ENCODE measurements at regions not wholly inside any gene's neighbourhood (a gene's known extent, or its start where the extent isn't known, plus 50 kb on each side); places are given as distances from the start of the nearest gene placed in this dataset.
A peak's percentile ranks its signal among the peaks of the same experiment; 100 is the strongest.

DNA sequence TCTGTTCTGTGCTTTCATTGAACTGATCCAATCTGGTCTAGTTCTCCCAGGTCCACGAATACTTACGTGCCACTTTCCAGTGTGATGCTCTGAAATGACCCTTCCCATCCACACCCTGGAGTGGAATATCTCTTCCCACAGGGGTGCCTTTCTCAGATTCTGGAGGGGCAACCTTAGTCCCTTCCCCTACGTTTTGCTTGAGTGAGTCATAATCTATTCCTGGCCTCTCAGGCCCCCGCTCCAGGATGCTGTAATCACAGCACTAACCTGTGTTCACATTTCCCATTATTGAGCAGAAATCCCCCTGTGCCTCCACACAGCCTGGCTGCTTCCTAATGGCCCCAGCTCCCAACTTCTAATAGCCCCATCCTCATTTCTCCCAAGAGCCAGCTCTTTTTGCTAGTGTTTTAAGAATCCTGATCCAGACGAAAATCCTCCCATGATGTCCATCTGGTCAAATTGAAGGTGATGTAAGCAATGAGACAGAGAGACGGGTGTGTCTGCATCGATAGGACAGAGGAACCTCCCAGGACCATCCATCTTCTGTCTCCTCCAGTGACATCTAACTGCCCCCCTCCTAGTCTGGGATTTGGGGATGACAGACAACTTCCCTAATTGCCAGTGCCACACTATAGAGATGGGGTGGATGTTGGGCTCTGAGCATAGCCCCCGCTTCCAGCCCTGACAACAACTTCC lies 164.0 kb upstream of the MAF start:
- no peaks in the 10 kb centered on the region for H3K27me3 ChIP-seq (ENCODE audit: control insufficient read depth in 3 of 3, insufficient read depth in 3 of 3, low read length in 3 of 3)
- peaks cover under 1 to 48% (median 8%) of the 10 kb centered on the region in 3 donors for H3K4me1 ChIP-seq (ENCODE audit: control insufficient read depth in 3 of 3, insufficient read depth in 2 of 3, low read depth in 1 of 3, low read length in 2 of 3)

DNA sequence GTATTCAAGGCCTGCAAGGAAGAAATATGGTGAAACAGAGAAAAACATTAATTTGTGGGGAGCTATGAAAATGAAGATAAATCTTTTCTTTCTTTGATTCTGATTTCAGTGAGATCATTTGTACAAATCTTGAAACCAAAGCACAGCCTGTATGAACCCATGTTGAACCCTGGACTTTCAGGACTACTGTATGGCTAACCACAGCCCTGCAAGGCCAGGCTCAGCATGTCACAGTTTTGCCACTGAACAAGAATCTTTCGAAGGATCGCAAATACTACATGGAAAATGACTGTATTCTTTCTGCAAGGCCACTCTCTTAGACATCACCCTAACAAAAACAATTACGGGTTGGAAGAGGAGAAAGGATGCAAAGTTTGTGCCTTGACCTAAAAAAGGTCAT lies 161.7 kb upstream of the MAF start:
- H3K36me3 ChIP-seq (ENCODE audit: control insufficient read depth in 3 of 3, insufficient read depth in 2 of 3, low read depth in 1 of 3, low read length in 3 of 3): no peaks in the 10 kb centered on the region
- H3K4me1 ChIP-seq (ENCODE audit: control insufficient read depth in 3 of 3, insufficient read depth in 2 of 3, low read depth in 1 of 3, low read length in 2 of 3): peaks cover 0 to 33% (median 2%) of the 10 kb centered on the region in 3 donors
- DNase-seq (peak in 1 of 2 donors; percentile 24), FAIRE-seq (no peak)
- WGBS, 3 donors: 88 to 97% (median 93%) methylated on average over 3 of the region's 3 CpGs
- no peaks in the 10 kb centered on the region for H3K9me3 ChIP-seq (ENCODE audit: control insufficient read depth in 2 of 2, insufficient read depth in 1 of 2, low read depth in 1 of 2, low read length in 1 of 2)
- no peaks in the 10 kb centered on the region for H3K27me3 ChIP-seq (ENCODE audit: control insufficient read depth in 3 of 3, insufficient read depth in 3 of 3, low read length in 3 of 3)
- H3K27ac ChIP-seq (ENCODE audit: low read depth in 1 of 3, low read length in 2 of 3): no peak overlapping the region
- H3K4me3 ChIP-seq (ENCODE audit: low read depth in 1 of 3, low read length in 3 of 3): no peak overlapping the region

More for the DNA sequence above, 164.0 kb upstream of the MAF start:
- Histone ChIP-seq H3K27ac (ENCODE audit: low read depth in 1 of 3, low read length in 2 of 3) (peak overlapping the region in 1 of 3 donors; percentile 96), H3K36me3 (ENCODE audit: control insufficient read depth in 3 of 3, insufficient read depth in 2 of 3, low read depth in 1 of 3, low read length in 3 of 3) (no peaks in the 10 kb centered on the region), H3K4me3 (ENCODE audit: low read depth in 1 of 3, low read length in 3 of 3) (no peak overlapping the region), H3K9me3 (ENCODE audit: control insufficient read depth in 2 of 2, insufficient read depth in 1 of 2, low read depth in 1 of 2, low read length in 1 of 2) (no peaks in the 10 kb centered on the region)
- DNase-seq: no peak
- FAIRE-seq: no peak
- WGBS, 3 donors: 69 to 80% (median 73%) methylated on average over 8 of the region's 8 CpGs

DNA sequence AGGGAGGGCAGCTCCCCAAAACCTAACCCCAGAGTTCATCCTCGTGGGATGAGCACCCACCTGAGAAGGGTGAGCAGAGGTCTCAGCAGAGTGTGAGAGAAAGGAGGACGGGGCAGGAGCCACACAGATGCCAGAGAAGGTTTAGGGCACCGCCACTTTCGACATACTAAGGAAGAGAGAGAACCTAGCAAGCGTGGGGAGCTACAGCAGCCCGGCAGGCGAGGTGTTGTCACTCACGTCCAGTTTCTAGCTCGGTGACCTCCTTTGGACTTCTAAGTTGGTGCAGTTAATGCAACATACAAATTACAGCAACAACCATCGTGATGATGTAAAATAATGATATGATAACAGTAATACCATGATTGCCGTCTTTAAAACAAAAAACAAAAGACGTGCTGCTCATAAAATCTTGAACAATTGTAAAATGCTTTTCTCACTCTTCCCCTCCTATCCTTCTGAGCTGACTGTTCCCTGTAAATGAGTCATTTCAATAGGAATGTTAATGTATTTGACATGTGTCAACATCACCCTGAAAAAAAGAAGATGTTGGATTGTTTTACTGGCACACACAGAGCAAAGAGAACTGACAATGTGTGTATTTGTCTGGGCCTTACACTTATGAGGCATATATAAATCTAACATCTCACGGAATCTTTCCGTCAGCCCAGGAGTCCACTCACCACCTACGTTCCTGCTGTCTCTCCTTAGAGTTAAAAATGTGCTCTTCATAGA lies 158.2 kb upstream of the MAF start:
- H3K27ac ChIP-seq (ENCODE audit: low read depth in 1 of 3, low read length in 2 of 3): peak overlapping the region in 1 of 3 donors; percentile 76
- no peaks in the 10 kb centered on the region for H3K9me3 ChIP-seq (ENCODE audit: control insufficient read depth in 2 of 2, insufficient read depth in 1 of 2, low read depth in 1 of 2, low read length in 1 of 2)
- FAIRE-seq (no peak), DNase-seq (peak in 1 of 2 donors; percentile 67)
- H3K36me3 ChIP-seq (ENCODE audit: control insufficient read depth in 3 of 3, insufficient read depth in 2 of 3, low read depth in 1 of 3, low read length in 3 of 3): no peaks in the 10 kb centered on the region
- 89 to 90% (median 89%) methylated on average over 15 of the region's 15 CpGs for WGBS, 3 donors
- H3K27me3 ChIP-seq (ENCODE audit: control insufficient read depth in 3 of 3, insufficient read depth in 3 of 3, low read length in 3 of 3): no peaks in the 10 kb centered on the region
- no peak overlapping the region for H3K4me3 ChIP-seq (ENCODE audit: low read depth in 1 of 3, low read length in 3 of 3)
- H3K4me1 ChIP-seq (ENCODE audit: control insufficient read depth in 3 of 3, insufficient read depth in 2 of 3, low read depth in 1 of 3, low read length in 2 of 3): peaks cover 0 to 20% (median 4%) of the 10 kb centered on the region in 3 donors

DNA sequence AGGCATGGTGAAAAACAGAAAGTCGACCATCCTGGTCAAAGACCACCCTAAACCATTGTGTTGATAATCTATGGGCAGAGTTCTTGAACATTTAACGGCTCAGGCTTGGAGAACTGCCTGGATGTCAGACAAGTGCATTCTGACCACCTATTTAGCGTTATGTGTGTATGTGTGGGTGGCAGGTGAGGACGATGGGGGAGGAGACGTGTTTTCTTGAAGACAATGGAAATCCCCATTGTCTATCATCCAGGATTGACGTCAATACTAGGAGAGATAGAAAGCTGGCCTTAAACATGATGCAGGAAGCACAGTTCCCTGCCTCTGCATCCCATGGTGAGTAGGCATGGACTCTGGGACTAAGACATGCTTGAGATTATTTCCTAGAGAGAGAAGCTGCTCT lies 157.4 kb upstream of the MAF start:
- H3K27me3 ChIP-seq (ENCODE audit: control insufficient read depth in 3 of 3, insufficient read depth in 3 of 3, low read length in 3 of 3): no peaks in the 10 kb centered on the region
- no peak for FAIRE-seq
- H3K27ac ChIP-seq (ENCODE audit: low read depth in 1 of 3, low read length in 2 of 3): no peak overlapping the region
- no peak for DNase-seq
- peaks cover 0 to 3% of the 10 kb centered on the region in 2 donors for H3K9me3 ChIP-seq (ENCODE audit: control insufficient read depth in 2 of 2, insufficient read depth in 1 of 2, low read depth in 1 of 2, low read length in 1 of 2)
- 80 to 84% (median 84%) methylated on average over 6 of the region's 6 CpGs for WGBS, 3 donors
- H3K4me1 ChIP-seq (ENCODE audit: control insufficient read depth in 3 of 3, insufficient read depth in 2 of 3, low read depth in 1 of 3, low read length in 2 of 3): peaks cover 4 to 28% (median 4%) of the 10 kb centered on the region in 3 donors
- no peaks in the 10 kb centered on the region for H3K36me3 ChIP-seq (ENCODE audit: control insufficient read depth in 3 of 3, insufficient read depth in 2 of 3, low read depth in 1 of 3, low read length in 3 of 3)
- H3K4me3 ChIP-seq (ENCODE audit: low read depth in 1 of 3, low read length in 3 of 3): no peak overlapping the region

DNA sequence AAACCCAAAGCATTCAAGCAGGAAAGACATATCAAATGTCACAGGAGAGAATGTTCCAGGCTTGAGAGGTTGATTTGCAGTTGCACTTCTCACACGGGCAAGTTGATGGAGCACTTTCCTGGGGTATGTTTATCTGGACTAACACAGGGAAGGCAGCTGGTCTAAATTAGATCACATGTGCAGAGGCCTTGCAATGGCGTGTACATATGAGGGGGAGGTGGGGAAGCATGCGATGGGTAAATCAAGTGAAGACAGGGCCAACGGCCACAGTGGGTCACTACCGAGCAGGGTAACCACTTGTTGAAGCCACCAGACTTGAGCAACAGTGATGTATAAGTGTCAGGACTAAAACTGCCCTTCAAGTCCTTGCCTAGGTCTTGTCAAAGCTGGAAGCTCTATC lies 156.6 kb upstream of the MAF start:
- no peak overlapping the region for H3K4me3 ChIP-seq (ENCODE audit: low read depth in 1 of 3, low read length in 3 of 3)
- no peaks in the 10 kb centered on the region for H3K27me3 ChIP-seq (ENCODE audit: control insufficient read depth in 3 of 3, insufficient read depth in 3 of 3, low read length in 3 of 3)
- 84 to 95% (median 84%) methylated on average over 5 of the region's 5 CpGs for WGBS, 3 donors
- peaks cover 0 to 7% of the 10 kb centered on the region in 2 donors for H3K9me3 ChIP-seq (ENCODE audit: control insufficient read depth in 2 of 2, insufficient read depth in 1 of 2, low read depth in 1 of 2, low read length in 1 of 2)
- no peaks in the 10 kb centered on the region for H3K36me3 ChIP-seq (ENCODE audit: control insufficient read depth in 3 of 3, insufficient read depth in 2 of 3, low read depth in 1 of 3, low read length in 3 of 3)
- FAIRE-seq (no peak), DNase-seq (no peak)
- peaks cover 5 to 36% (median 6%) of the 10 kb centered on the region in 3 donors for H3K4me1 ChIP-seq (ENCODE audit: control insufficient read depth in 3 of 3, insufficient read depth in 2 of 3, low read depth in 1 of 3, low read length in 2 of 3)
- H3K27ac ChIP-seq (ENCODE audit: low read depth in 1 of 3, low read length in 2 of 3): no peak overlapping the region

DNA sequence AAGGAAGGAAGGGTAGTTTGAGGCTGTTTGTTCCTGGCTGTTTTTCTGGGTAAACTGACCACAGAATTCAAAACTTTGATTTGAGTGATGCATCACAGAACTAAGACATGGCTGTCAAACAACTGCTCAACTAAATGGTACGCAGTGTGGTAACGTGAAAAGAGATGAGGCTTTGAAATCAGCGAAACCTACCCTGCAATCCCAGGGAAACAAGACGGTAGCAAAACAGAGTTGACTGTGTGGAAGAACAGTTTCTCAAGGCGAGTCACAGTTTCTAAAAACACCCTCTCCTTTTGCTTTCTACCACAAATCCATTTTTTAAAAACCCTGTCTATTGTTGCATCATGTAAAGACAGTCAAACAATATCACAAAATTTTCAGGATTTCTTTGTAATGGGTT lies 156.0 kb upstream of the MAF start:
- no peaks in the 10 kb centered on the region for H3K36me3 ChIP-seq (ENCODE audit: control insufficient read depth in 3 of 3, insufficient read depth in 2 of 3, low read depth in 1 of 3, low read length in 3 of 3)
- H3K4me3 ChIP-seq (ENCODE audit: low read depth in 1 of 3, low read length in 3 of 3): no peak overlapping the region
- no peaks in the 10 kb centered on the region for H3K27me3 ChIP-seq (ENCODE audit: control insufficient read depth in 3 of 3, insufficient read depth in 3 of 3, low read length in 3 of 3)
- FAIRE-seq (no peak), DNase-seq (no peak)
- H3K4me1 ChIP-seq (ENCODE audit: control insufficient read depth in 3 of 3, insufficient read depth in 2 of 3, low read depth in 1 of 3, low read length in 2 of 3): peaks cover 5 to 42% (median 6%) of the 10 kb centered on the region in 3 donors
- WGBS, 3 donors: 87 to 92% (median 87%) methylated on average over 5 of the region's 5 CpGs
- no peak overlapping the region for H3K27ac ChIP-seq (ENCODE audit: low read depth in 1 of 3, low read length in 2 of 3)
- H3K9me3 ChIP-seq (ENCODE audit: control insufficient read depth in 2 of 2, insufficient read depth in 1 of 2, low read depth in 1 of 2, low read length in 1 of 2): peaks cover 0 to 7% of the 10 kb centered on the region in 2 donors

DNA sequence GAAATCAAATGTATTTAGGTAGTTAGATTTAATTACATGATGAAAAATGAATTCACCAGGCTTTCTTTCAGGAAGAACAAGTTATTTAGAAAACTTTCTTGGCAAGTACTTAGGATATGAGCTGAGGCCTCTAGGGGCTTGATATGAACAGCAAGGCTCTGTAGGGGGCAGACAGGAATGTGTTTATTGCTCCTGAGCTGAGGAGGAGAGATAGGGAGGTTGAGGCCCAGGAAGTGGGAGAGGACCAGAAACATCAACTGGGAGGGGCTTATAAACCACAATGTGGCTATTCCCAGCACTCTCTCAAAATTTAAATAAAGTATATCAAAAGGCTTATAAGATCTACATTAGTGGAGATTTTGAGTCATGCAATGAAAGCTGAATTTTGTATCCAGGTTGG lies 154.0 kb upstream of the MAF start:
- FAIRE-seq: no peak

DNA sequence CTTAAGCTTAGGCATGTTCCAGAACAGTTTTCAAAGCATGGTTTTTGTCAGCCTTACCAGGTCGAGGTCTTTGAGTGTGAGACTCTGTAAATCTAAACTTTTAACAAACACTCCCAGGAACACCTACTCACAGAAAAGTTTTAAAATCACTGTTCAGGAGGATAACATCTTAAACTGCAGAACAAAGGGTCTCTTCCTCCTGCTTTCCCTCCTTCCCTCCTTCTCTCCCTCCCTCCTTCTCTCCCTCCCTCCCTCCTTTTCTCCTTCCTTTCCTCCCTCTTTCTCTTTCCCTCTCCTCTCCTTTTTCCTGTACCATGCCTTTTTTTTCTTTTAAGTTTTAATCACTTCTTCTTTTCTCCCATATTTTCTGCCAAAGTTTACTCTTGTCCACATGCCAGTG lies 153.5 kb upstream of the MAF start:
- Histone ChIP-seq H3K27me3 (ENCODE audit: control insufficient read depth in 3 of 3, insufficient read depth in 3 of 3, low read length in 3 of 3) (no peaks in the 10 kb centered on the region), H3K4me3 (ENCODE audit: low read depth in 1 of 3, low read length in 3 of 3) (no peak overlapping the region), H3K27ac (ENCODE audit: low read depth in 1 of 3, low read length in 2 of 3) (peak overlapping the region in 1 of 3 donors; percentile 95), H3K9me3 (ENCODE audit: control insufficient read depth in 2 of 2, insufficient read depth in 1 of 2, low read depth in 1 of 2, low read length in 1 of 2) (peaks cover 0 to 15% of the 10 kb centered on the region in 2 donors), H3K4me1 (ENCODE audit: control insufficient read depth in 3 of 3, insufficient read depth in 2 of 3, low read depth in 1 of 3, low read length in 2 of 3) (peaks cover 5 to 43% (median 6%) of the 10 kb centered on the region in 3 donors), H3K36me3 (ENCODE audit: control insufficient read depth in 3 of 3, insufficient read depth in 2 of 3, low read depth in 1 of 3, low read length in 3 of 3) (peaks cover 0 to 3% (median 0%) of the 10 kb centered on the region in 3 donors)
- FAIRE-seq: no peak
- WGBS, 3 donors: 28 to 52% (median 45%) methylated on average over 1 of the region's 1 CpG
- DNase-seq: no peak

More for the DNA sequence above, 154.0 kb upstream of the MAF start:
- Histone ChIP-seq H3K27ac (ENCODE audit: low read depth in 1 of 3, low read length in 2 of 3) (peak overlapping the region in 1 of 3 donors; percentile 95), H3K36me3 (ENCODE audit: control insufficient read depth in 3 of 3, insufficient read depth in 2 of 3, low read depth in 1 of 3, low read length in 3 of 3) (peaks cover 0 to 3% (median 0%) of the 10 kb centered on the region in 3 donors), H3K9me3 (ENCODE audit: control insufficient read depth in 2 of 2, insufficient read depth in 1 of 2, low read depth in 1 of 2, low read length in 1 of 2) (peaks cover 0 to 12% of the 10 kb centered on the region in 2 donors), H3K4me3 (ENCODE audit: low read depth in 1 of 3, low read length in 3 of 3) (no peak overlapping the region), H3K4me1 (ENCODE audit: control insufficient read depth in 3 of 3, insufficient read depth in 2 of 3, low read depth in 1 of 3, low read length in 2 of 3) (peaks cover 5 to 43% (median 6%) of the 10 kb centered on the region in 3 donors), H3K27me3 (ENCODE audit: control insufficient read depth in 3 of 3, insufficient read depth in 3 of 3, low read length in 3 of 3) (no peaks in the 10 kb centered on the region)
- no peak for DNase-seq

All from small intestine (tissue), 7 donors.